Eye (tissue), 1 donor: ENCODE measurements at regions not wholly inside any gene's neighbourhood (a gene's known extent, or its start where the extent isn't known, plus 50 kb on each side); places are given as distances from the start of the nearest gene placed in this dataset.

Source experiments
- DNase-seq: peaks from one replicate; pipeline ENCODE4 v3.0.0-alpha.2; 2015

DNA sequence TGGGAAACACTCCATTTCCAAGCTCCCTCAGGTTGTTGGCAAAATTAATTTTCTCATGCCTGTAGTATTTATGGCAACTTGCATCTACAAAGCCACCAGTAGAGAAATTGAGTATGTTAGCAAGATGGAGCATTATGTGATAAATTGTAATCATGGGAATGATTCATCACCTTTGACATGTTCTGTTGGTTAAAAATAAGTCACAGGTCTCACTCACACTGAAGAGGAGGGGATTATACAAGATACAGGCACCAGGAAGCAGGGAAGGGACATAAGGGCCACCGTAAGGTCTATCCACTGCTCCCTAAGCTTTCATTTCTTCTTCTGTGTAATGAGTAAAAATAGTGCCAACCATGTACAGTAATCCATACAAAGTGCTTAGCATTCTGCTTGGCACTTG lies 313.0 kb downstream of the GBA3 start:
- no peak for DNase-seq

DNA sequence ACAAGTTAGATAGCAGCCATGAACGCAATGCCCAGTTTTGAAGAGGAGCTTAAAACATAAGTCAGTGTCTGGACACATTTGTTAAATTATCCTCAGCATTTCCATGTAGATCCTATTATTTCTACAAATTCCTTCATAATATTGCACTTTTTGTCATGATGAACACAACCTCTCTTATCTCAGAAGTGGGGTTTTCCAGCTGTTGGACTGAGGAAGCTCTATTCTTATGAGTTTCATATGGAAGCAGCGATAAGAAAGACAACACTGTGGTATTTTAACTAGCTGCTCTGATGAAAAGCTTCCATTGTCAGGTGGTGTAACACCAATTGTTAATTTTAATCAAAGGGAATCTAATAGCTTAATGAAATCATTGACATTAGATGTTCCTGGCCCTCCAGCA lies 308.7 kb downstream of the GBA3 start:
- DNase-seq = no peak

DNA sequence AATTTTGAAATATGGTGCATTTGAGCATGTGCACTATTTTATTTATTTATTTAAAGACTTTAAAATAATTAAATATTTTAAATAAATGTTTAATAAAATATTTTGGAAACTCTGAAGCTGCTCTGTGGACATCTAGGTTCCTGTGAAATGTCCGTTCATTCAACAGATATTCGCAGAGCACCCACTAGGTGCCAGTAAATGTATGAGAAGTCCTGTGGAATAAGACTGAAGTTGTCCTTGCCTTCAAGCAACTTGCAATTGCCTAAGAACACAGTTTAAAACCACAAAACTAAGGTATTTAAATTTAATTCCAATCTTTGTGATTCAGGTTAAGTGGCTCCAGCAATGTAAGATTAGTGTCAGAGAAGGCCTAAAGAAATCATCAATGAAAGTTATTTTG lies 306.7 kb downstream of the GBA3 start:
- no peak for DNase-seq

DNA sequence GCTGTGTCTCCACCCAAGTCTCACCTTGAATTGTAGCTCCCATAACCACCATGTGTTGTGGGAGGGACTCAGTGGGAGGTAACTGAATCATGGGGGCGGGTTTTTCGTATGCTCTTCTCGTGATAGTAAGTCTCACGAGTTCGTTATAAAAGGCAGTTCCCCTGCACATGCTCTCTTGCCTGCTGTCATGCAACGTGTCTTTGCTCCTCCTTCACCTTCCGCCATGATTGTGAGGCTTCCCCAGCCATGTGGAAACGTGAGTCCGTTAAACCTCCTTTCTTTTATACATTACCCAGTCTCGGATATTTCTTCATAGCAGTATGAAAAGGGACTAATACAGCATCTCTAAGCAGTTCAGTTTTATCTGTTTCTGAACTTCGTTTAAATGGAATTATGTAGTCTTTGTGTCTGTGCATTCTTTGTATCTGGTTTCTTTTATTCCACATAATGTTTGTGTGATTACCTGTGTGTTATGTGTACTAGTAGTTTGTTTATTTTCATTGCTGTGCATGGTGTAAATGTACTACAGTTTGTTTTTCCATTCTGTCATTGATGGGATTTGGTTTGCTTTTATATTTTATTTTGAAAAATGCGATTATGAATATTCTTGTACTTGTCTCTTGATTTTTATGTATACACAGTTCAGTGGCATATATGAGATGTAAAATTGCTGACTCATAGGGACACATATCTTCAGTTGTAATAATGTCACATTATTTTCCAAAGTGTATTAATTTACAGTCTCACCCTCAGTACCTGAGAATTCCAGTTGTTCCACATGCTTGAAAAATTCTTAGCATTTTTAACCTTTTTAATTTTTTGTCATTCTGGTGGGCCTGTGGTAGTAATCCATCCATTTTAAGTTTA lies 304.9 kb downstream of the GBA3 start:
- DNase-seq = no peak

DNA sequence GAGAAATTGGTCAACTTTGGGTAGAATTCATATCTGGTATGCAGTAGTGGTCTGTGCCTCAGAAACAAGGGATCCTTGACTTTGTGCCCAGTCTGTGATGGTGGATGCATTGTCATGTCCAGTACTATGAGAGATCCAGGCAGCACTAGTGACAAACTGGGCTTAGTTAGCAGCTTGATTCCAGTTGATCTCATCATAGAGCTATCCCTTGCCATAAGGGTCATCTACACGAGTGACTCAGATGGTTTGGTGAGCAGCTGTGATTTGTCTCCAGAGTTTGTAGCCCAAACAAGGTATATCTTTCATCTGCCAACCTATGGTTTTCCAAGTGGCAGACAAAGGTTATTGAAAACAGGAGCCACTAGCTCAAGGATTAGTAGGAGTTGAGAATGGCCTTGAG lies 298.8 kb downstream of the GBA3 start:
- no peak for DNase-seq

DNA sequence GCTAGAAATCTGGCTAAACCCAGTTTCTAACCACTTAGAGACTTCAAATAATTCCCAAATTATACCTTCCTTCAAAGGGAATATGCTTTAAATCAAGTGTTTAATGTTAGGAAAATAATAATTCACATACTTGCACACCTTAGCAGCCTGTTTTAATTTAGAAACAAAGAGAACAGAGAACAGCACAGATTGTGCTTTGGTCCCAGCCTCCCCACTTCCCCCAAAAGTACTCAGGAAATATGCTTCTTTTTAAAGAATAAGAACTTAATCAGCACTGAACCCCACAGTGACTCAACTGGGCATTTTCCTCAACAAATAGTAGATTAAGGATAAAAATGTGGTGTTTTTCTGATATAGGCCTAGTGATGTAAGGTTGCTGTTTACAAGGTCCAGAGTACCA lies 295.8 kb downstream of the GBA3 start:
- no peak for DNase-seq

DNA sequence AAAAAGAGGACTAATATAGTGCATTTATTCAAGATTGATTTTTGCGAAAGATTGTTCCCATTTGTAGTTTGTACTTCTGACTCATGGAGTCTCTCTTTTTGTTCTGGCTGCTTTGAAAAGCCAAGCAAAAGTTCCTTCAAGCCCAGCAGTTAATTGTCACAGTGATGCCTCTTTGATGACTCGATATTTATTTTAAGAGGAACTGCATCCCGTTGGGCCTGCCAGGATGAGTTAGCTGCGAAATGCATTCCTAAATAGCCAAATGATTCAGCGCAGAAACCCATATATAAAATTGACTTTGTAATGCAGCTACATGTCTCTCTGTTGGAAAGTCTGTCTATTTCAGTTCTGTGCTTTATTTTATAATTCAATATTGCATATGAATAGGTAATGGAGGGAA lies 295.1 kb downstream of the GBA3 start:
- DNase-seq = no peak

DNA sequence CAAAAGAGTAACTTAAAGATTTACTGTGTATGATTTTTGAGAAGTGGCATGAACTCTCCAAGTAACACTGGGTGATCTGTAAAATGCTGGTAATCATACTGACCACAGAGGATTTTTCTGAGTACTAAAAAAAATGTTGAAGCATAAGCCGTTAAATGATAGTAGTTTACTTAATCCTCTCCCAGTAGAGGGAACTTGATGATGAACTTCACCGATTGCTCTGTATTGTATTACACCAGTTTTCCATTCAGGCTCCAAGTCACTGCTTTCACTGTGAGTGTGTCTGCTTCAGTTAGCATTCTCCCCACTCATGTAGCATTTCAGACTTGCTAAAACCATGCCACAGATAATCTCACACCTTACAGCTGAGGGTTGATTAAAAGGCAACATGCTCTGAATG lies 294.1 kb downstream of the GBA3 start:
- no peak for DNase-seq

DNA sequence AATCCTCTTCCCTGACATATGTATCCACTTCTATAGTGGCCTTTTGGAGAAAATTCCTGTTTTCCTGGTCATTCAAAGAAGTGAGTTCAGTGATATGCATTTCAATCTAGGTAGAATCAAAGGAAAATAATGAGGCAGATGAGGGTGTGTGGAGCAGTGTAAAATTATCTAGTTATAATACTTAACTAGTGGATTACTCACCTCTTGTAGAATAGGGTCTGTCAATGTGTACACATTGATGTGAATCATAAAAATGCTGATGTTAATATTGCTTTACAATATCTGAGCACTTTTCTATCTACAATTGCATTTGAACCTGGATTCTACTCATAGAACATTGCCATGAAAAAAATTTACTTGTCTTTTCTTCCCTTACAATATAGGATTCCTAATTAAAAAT lies 293.5 kb downstream of the GBA3 start:
- no peak for DNase-seq

DNA sequence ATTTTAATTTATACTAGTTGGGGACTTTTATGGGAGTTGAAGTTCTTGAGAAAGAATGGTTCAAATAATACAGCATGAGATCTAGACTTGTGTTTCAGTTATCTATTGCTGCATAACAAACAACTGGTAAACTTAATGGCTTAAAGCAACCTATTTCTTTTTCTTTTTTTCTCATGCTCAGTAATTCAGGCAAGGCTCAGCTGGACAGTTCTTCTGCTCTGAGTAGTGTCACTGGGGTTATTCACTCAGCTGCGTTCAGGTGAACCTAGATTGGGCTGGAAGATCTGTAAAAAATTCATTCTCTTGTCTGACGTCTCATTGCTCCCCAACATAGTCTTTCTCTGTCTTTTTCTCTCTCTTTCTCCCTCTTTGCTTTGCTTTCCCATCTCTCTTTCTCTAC lies 291.7 kb downstream of the GBA3 start:
- no peak for DNase-seq

DNA sequence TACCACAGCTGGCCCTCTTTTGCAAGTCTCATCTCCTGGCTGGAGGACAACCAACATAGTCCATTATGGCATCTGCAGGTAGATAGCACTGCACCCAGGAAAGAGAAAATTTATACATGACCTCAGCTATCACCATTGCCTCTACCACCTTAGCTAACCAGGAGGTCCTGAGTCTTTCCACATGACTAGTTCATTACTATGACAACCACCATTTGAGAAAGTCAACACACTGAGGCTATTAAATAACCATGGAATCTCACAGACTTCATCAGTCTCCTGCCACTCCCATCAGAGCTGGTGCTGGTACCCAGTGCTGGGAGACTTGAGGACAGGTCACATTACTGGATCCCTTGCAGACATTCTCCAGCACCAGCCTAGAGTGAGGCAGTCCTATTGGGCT lies 285.9 kb downstream of the GBA3 start:
- no peak for DNase-seq

DNA sequence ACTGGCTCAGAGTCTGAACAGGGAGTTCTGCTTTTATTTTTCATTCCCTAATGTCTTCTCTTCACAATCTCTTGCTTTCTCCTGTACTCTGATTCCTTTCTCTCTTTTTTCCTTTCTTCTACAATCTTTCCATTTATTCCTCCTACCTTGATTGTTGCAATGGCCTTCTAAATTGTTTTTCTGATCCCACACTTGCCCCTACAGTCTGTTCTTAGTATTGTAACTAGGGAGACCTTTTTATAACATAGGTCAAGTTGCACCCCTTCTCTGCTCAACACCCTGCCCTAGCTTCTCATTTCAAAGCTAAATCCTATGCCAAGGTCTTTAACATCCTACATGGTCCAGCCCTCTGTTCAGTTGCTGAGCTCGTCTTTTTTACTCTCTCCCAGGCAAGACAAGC lies 277.9 kb downstream of the GBA3 start:
- no peak for DNase-seq

DNA sequence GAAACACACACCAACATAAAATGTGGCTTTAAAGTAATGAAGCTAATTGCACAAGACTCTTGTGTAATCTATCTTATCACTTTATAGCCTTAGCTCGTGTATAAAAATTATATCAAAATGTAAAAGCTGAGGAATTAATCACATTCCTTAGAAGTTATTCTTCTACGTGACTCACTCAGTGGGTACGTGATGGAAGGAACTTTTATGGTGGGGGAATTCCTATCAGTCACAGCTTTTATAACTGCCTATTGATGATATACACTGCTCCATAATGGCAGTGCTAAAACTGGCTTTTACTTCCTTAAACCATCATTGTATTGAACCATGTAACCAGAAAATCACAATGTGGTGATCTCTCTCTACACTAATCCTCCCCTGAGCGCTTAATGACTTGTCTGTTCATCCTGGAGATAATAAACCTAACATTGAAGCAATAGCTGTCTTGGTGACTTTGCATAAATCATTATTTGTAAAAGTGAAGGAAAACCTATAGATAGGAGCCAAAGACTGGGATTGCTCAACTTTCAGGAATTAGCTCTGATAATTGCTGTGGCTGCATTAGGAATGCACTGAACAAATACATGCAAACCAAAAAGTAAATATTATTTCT lies 276.7 kb downstream of the GBA3 start:
- no peak for DNase-seq

DNA sequence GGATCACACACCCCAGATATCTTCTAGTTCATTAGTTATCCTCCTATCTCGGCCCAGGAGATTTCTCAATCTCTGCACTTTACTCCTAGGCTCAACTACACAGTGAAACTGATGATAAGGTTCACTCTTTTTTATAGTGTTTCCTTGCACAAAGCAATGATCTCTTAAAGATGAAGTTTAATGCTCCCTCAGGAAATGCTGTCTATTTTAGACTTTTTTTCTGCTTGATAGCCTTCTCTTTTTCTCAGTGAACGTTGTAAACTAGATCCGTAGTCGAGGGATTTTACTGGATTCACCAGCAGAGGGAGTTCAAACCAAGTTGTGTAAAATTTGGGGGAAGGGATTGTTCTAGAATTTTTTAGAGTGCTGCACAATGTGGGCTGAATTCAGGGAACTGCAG lies 269.6 kb downstream of the GBA3 start:
- DNase-seq = peak; percentile 54

DNA sequence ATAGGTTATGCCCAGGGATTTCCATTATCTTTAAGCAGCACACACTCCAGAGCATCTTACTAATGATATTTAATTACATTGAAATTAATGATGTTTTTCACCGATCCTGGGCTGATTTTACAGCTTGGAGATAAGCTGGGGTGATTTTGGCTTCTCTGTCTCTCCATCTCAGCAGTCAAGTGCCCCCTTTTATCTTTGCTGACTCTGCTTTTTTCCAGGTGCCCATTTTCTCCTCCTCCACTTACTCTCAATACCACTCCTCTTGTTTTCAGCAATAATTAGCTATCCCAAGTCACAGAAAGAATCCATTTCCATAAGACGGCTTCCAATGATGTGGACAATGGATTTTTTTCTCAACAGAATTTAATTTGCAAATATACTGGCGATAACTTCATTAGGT lies 266.7 kb downstream of the GBA3 start:
- no peak for DNase-seq

DNA sequence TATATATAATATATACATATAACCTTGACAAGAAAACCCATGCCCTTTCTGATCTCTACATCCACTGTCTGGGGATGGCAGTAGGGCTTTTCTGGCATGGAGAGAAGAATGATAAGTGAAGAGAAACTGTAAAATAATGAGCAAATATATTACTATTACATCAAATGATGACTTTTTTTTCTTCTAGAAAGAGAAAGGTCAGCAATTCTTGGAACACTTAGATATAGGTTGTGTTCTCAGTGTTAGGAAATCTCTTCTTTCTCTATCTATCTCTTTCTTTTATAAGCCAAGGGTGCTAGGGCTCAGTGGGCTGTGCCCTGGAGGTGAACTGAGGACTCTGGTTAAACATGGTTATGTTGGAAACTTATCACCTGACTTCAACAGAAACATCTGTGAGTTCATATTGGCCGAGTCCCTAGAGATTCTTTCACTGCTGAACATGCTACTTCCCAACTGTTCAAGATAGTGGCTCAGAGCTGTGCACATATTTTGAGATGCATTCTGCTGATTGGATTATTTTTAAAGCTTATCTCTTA lies 265.1 kb downstream of the GBA3 start:
- no peak for DNase-seq

DNA sequence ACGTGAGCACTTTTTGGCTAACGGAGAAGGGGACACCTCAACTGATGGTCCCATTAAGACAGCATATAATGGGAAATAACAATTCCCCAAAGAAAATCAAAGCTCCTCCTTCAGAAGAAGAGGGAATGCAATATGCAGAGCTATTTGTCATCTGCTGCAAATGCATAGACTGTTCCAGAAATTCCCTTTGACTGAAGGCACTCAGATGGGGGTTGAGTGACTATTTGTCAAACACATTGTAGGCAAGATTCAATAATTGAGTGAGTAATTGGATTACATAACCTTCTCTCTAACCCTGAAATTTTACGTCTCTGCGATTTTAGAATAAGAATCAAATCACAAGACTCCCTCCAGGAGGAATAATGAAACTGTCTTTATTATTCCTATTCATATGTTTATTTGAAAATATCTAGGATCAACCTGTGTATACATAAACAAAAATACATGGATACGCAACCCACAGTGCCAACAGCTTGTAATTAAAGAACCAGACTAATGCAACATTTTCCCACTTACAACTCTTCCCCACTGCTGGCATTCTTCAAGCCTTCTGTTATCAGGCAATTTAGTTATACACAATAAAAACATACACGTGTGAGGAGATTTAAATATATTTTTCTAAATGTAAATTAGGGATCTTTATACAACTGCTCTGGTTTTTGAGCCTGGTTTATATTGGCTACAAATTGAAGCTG lies 256.6 kb downstream of the GBA3 start:
- no peak for DNase-seq

DNA sequence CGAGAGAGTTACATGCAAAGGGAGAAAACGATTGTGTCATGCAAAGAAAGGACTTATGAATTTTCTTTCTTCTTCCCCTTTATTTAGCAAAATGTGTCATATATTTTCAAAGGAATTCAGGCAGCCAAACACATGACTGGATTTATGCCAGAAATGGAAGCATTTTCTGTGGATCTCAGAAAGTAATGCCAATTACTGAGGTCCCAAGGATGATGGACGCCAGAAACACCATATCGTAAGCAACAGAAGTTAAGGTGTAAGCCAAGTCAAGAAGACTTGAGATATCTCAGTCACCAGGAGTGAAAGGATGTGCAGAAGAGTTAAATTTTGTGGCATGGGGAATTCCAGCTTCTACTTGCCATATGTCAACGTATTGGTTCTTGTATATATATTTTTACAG lies 255.1 kb downstream of the GBA3 start:
- no peak for DNase-seq

DNA sequence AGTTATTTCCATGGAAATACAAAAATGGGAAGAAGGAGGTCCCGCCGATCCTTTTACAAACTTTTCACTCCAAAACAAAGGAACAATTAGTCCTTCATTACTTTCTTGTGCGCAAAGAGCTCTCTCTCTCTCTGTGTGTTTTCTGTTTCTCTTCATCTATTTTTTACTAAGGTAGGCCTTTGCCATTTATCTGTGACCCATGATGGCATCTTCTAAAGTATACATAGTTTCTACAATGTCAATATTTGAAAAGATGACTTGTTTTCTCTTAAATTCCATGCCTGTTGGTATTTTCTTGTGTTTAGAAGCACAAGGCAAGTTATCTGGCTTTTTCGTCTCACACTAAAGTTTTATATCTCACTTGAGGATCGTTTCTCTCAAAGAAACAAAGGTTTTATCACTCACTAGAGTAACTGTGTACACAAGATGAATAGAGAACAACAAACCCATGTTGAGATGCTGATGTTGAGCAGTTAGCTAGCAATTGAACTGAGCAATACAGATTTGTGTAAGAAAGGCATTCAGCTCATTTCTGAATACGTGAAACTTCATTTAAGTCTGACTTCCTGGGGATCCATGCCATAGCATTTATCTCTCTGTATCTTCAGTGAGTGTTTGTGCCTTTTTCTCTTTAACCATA lies 250.3 kb downstream of the GBA3 start:
- DNase-seq = no peak

DNA sequence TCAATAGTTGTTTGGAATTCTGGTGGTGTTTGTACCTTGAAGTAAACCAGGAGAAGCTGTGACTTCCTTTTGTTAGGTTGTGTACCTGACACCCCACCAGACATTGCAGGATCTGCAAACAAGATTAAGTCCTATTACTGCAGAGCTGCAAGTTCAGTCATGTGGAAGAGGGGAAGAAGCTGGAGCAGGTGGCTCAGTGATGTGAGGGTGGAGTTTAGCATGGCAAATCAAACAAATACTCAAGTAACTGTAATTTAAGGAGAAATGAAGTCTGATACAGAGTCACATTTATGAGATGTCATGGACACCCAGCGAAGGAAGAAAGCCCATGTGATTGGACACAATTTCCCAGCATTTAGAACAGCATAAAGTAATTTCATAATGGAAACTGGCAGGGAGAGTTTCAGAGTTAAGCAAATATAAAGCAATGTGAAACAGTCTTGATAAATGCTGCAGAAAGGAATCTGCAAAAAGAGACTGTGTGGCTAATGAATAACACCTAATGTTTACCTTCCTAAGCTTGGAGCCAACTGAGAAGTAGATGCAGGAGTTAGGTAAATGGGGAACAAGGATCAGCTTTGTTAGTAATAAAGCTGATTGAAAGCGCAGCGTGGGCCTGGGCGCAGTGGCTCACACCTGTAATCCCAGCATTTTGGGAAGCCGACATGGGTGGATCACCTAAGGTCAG lies 249.1 kb downstream of the GBA3 start:
- peak; percentile 45 for DNase-seq

DNA sequence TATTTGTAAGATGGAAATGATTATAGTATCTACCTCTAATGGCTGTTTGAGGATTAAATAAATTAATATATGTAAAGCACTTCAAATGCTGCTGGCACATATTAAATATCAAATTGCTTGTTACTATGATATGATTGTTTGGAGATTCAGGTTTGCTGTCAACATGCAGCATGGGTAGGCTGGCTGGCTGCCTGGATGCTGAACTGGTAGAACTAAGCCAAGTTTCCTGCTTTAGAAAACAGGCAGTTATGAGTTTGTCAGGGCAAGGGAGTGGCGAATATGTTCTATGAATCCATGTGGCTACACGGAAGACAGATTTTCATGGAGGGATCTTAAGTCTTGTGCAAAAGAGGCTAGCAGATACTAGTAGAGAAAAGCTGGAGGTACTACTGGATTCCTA lies 239.6 kb downstream of the GBA3 start:
- DNase-seq = no peak

DNA sequence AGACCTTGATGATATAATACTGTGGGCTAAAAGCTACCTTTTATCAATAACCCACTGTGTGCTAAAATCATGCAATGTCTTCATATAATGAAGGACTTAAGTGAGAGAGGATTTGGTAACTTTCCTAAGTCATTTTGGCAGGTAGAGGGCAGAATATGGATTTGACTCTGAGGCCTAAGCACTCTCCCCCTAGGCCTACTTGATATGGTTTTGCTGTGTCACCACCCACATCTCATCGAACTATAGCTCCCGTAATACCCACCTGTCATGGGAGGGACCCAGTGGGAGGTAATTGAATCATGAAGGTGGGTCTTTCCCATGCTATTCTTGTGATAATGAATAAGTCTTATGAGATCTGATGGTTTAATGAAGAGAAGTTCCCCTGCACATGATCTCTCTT lies 229.7 kb downstream of the GBA3 start:
- DNase-seq = no peak

DNA sequence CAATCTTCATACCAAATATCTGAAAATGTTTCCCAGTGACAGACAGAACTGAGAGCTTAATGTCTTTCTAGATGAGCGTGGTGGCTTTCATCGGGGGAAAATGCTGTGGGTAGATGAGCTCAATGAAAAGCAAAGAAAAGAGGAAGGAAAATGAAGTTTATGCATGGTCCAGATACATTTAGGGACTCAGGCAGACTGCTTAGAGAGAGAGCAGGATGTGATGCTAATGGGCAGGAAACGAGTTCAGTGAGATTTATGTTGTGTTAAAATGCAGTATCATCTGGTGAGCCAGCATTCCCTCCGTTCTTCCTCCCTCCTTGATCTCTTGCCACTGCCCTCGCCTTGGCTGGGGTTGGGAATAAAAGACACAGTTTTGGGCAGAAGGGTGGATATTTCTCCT lies 229.2 kb downstream of the GBA3 start:
- no peak for DNase-seq
